K562 (cell line): ENCODE measurements at regions not wholly inside any gene's neighbourhood (a gene's known extent, or its start where the extent isn't known, plus 50 kb on each side); places are given as distances from the start of the nearest gene placed in this dataset.

ENCODE experiments used
- ATAC-seq: fragments of 200-7000 bp; cut with Tn5 transposase; 3 replicates; pipeline ENCODE4 v1.9.1; 2020; ENCODE audit warnings: moderate library complexity
- BruUV-seq: library from RNA; stranded (reverse); fragments of 400-500 nt; replicated peaks from 2 replicates; lab custom pipeline; 2021; lab: Mats Ljungman, UMichigan
- CTCF ChIA-PET: fragments of 300-600 bp; formaldehyde crosslinking; extraction: SDS; loops from one replicate; lab custom pipeline; 2021; ENCODE audit warnings: low intra/inter-chr PET ratio; lab: Yijun Ruan, JAX
- POLR2A ChIA-PET: fragments of 300-600, 350-650 bp; sonication (Branson Sonifier 250); formaldehyde crosslinking; extraction: SDS; loops from one replicate; lab custom pipeline; 2021; ENCODE audit warnings: antibody characterized with exemption, inconsistent platforms; lab: Yijun Ruan, JAX
- DNase-seq, 4 experiments: peaks; one replicate each; pipeline versions ENCODE4 v3.0.0 to v3.0.0-alpha.2; 2011 to 2018; ENCODE audit warnings: low spot score in 3 of 4, mixed read lengths in 3 of 4; ENCODE audit errors: extremely low read depth in 1 of 4
- FAIRE-seq: peaks from 2 replicates; lab custom pipeline; 2011; peaks lifted over from hg19 to GRCh38; lab: Jason Lieb, UNC
- H2AFZ ChIP-seq: 2 replicates; pipeline ENCODE4 v1.6.0; 2011; ENCODE audit warnings: low read depth, low read length, control low read depth, inconsistent platforms
- H3K27ac ChIP-seq: fragments of 200-600 bp; 3 replicates; pipeline ENCODE4 v1.8.0; 2011; ENCODE audit warnings: low read depth, mild to moderate bottlenecking, control low read depth, inconsistent platforms, low read length, moderate library complexity, mixed read lengths; ENCODE audit errors: extremely low read depth
- H3K27me3 ChIP-seq, 2 experiments: fragments of 300-600 bp in 1 of 2; 2 replicates in 1 of 2; 3 replicates in 1 of 2; pipeline versions ENCODE4 v1.6.0 to v1.8.0; 2011; ENCODE audit warnings: inconsistent platforms in 2 of 2, low read length in 2 of 2, mild to moderate bottlenecking in 1 of 2, mixed read lengths in 1 of 2, moderate library complexity in 1 of 2; ENCODE audit not compliant: control insufficient read depth in 2 of 2, insufficient read depth in 2 of 2
- H3K36me3 ChIP-seq: fragments of 300-600 bp; 3 replicates; pipeline ENCODE4 v1.8.0; 2011; ENCODE audit warnings: mild to moderate bottlenecking, low read length, inconsistent platforms; ENCODE audit not compliant: control insufficient read depth, insufficient read depth
- H3K4me1 ChIP-seq, 2 experiments: fragments of 200-600 bp in 1 of 2; replicated peaks in 1 of 2; 2 replicates in 1 of 2; 3 replicates in 1 of 2; pipeline versions ENCODE4 v1.5.1 to v1.8.0; 2011; ENCODE audit warnings: inconsistent platforms in 2 of 2, low read length in 2 of 2, mild to moderate bottlenecking in 1 of 2, mixed read lengths in 1 of 2, moderate library complexity in 1 of 2; ENCODE audit not compliant: control insufficient read depth in 2 of 2, insufficient read depth in 2 of 2
- H3K4me2 ChIP-seq: 2 replicates; pipeline ENCODE4 v1.6.1; 2011; ENCODE audit warnings: low read length, control low read depth, inconsistent platforms, mixed read lengths; ENCODE audit not compliant: insufficient read depth
- H3K4me3 ChIP-seq: fragments of 200-600 bp; sonication (generic), shearing (Covaris generic); 2 replicates; pipeline ENCODE4 v1.5.1; 2016; ENCODE audit warnings: control low read depth, inconsistent platforms
- H3K79me2 ChIP-seq: fragments of 200-600 bp; 3 replicates; pipeline ENCODE4 v1.8.0; 2011; ENCODE audit warnings: low read length, inconsistent platforms; ENCODE audit not compliant: control insufficient read depth, insufficient read depth
- H3K9ac ChIP-seq, 2 experiments: 2 replicates each; pipeline versions ENCODE4 v1.6.0 to v1.6.1; 2011; ENCODE audit warnings: low read depth in 2 of 2, low read length in 2 of 2, control low read depth in 1 of 2, inconsistent platforms in 1 of 2, mild to moderate bottlenecking in 1 of 2, mixed read lengths in 1 of 2; ENCODE audit not compliant: insufficient read depth in 1 of 2
- H3K9me1 ChIP-seq: one replicate; pipeline ENCODE4 v1.6.0; 2011; ENCODE audit warnings: inconsistent platforms, mild to moderate bottlenecking, low read length, moderate library complexity; ENCODE audit not compliant: control insufficient read depth, insufficient read depth
- H3K9me3 ChIP-seq: replicated peaks from 2 replicates; pipeline ENCODE4 v1.5.1; 2011; ENCODE audit warnings: low read depth, low read length, inconsistent platforms; ENCODE audit not compliant: control insufficient read depth, insufficient read depth
- H4K20me1 ChIP-seq: replicated peaks from 2 replicates; pipeline ENCODE4 v1.6.1; 2011; ENCODE audit warnings: low read length, inconsistent platforms, mixed read lengths; ENCODE audit not compliant: control insufficient read depth, insufficient read depth
- ATF3 ChIP-seq, 2 experiments: fragments of 450-650 bp in 1 of 2; sonication (generic) in 1 of 2; formaldehyde crosslinking in 1 of 2; IDR thresholded peaks in 1 of 2; conservative IDR thresholded peaks in 1 of 2; 2 replicates each; pipeline versions ENCODE4 v1.6.1 to v1.8.1; 2016 to 2023; ENCODE audit warnings: mild to moderate bottlenecking in 2 of 2, moderate library complexity in 2 of 2, inconsistent platforms in 1 of 2, missing genetic modification reagents in 1 of 2
- CEBPB ChIP-seq: fragments of 450-650 bp; IDR thresholded peaks from 2 replicates; pipeline ENCODE4 v1.6.1; 2016; ENCODE audit warnings: missing genetic modification characterization, missing compliant biosample characterization
- CEBPG ChIP-seq, 3 experiments: fragments of 200-800 bp in 1 of 3; sonication (Bioruptor generic) in 1 of 3; sonication (generic) in 1 of 3; formaldehyde crosslinking in 1 of 3; IDR thresholded peaks in 2 of 3; conservative IDR thresholded peaks in 1 of 3; 2 replicates each; pipeline versions ENCODE4 v1.6.1 to v1.8.0; 2016 to 2022; ENCODE audit warnings: missing compliant biosample characterization in 2 of 3, missing genetic modification characterization in 2 of 3, mild to moderate bottlenecking in 1 of 3, missing genetic modification reagents in 1 of 3
- MAZ ChIP-seq, 2 experiments: fragments of 450-650 bp in 1 of 2; sonication (generic) in 1 of 2; formaldehyde crosslinking; IDR thresholded peaks in 1 of 2; conservative IDR thresholded peaks in 1 of 2; 2 replicates each; pipeline versions ENCODE4 v1.4.0 to v1.5.0; 2020; ENCODE audit warnings: mild to moderate bottlenecking in 1 of 2, missing genetic modification reagents in 1 of 2
- RFX1 ChIP-seq: fragments of 450-650 bp; IDR thresholded peaks from 2 replicates; pipeline ENCODE4 v1.6.1; 2016; ENCODE audit warnings: mild to moderate bottlenecking, moderate library complexity
- ZSCAN32 ChIP-seq: fragments of 450-650 bp; formaldehyde crosslinking; IDR thresholded peaks from 2 replicates; pipeline ENCODE4 v1.4.0; 2020; ENCODE audit warnings: mild to moderate bottlenecking, moderate library complexity
- WGBS: fragments of 100-300 bp; shearing (Covaris generic); methylation state at CpG from one replicate; pipeline ENCODE4 v1.1.6; 2016; ENCODE audit warnings: low coverage, mixed read lengths; ENCODE audit not compliant: insufficient coverage; ENCODE audit errors: missing lambda C conversion rate; 5-methylcytosine and 5-hydroxymethylcytosine counted together
- in situ Hi-C: fragments of 300-500 bp; cut with MboI; formaldehyde crosslinking; loops from 4 replicates; pipeline ENCODE4 v1.15.0; 2018; ENCODE audit warnings: inconsistent platforms, mixed read lengths
- intact Hi-C: fragments of 100-400 bp; cut with micrococcal nuclease; formaldehyde crosslinking; loops from 2 replicates; pipeline ENCODE4 v1.14.2; 2022
- TF ChIP-seq, protein P1 (sequence below): fragments of 450-650 bp; formaldehyde crosslinking; IDR thresholded peaks from 2 replicates; pipeline ENCODE4 v1.4.0; 2022; ENCODE audit warnings: mild to moderate bottlenecking, moderate library complexity

DNA sequence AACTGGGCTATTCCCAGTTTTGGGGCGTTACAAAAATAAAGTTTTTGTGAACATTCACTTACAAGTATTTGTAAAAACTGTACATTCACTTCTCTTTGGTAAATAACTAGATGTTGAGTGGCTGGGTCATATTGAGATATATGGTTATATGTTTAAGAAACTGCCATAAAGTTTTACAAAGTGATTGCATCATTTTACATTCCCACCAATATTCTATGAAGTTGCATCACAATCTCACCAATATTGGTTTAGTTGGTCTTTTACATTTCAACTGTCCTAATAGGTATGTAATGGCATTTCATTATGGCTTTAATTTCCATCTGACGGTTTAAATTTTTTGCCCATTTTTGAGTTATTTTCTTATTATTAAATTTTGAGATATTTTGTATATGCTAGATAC is 251.7 kb upstream of the GNAI1 start:
- no peaks in the 10 kb centered on the region for H3K27me3 ChIP-seq
- no peak overlapping the region for H3K9ac ChIP-seq
- WGBS, result 5% methylated on average over 2 of the region's 2 CpGs
- DNase-seq (no peak), ATAC-seq (no peak), FAIRE-seq (no peak)
- in situ Hi-C loops (no loop called here), intact Hi-C loops (no loop called here)
- no peaks in the 10 kb centered on the region for H3K79me2 ChIP-seq
- H3K4me1 ChIP-seq, result no peaks in the 10 kb centered on the region
- H3K9me3 ChIP-seq, result no peaks in the 10 kb centered on the region
- H4K20me1 ChIP-seq, result no peaks in the 10 kb centered on the region
- POLR2A ChIA-PET, result no interaction called here
- no peak overlapping the region for H3K4me2 ChIP-seq
- H3K9me1 ChIP-seq, result no peaks in the 10 kb centered on the region
- H3K4me3 ChIP-seq, result no peak overlapping the region
- no TSS peak for BruUV-seq
- H3K27ac ChIP-seq, result no peak overlapping the region
- no peaks in the 10 kb centered on the region for H3K36me3 ChIP-seq
- CTCF ChIA-PET, result no interaction called here
- H2AFZ ChIP-seq, result no peak overlapping the region
- TF ChIP-seq CEBPG (CRISPR knock-in tag; IDR thresholded peaks at IDR 0.05) (no peak), CEBPG (tag; conservative IDR thresholded peaks at IDR 0.05 in 1 of 2, IDR thresholded peaks at IDR 0.05 in 1 of 2) (peak; percentile 55 to 88), CEBPB (tag) (peak; percentile 43; the same call in 1 of the 2 replicates), MAZ (CRISPR knock-in tag; conservative IDR thresholded peaks at IDR 0.05 in 1 of 2, IDR thresholded peaks at IDR 0.05 in 1 of 2) (no peak), ZSCAN32 (CRISPR knock-in tag) (peak; percentile 41; the same call in 1 of the 2 replicates), ATF3 (IDR thresholded peaks at IDR 0.05) (peak; percentile 58), ATF3 (CRISPR knock-in tag; conservative IDR thresholded peaks at IDR 0.05) (no peak), RFX1 (no peak)
- TF ChIP-seq, protein P1, sequence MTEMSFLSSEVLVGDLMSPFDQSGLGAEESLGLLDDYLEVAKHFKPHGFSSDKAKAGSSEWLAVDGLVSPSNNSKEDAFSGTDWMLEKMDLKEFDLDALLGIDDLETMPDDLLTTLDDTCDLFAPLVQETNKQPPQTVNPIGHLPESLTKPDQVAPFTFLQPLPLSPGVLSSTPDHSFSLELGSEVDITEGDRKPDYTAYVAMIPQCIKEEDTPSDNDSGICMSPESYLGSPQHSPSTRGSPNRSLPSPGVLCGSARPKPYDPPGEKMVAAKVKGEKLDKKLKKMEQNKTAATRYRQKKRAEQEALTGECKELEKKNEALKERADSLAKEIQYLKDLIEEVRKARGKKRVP (CRISPR knock-in tag), result peak; percentile 62; the same call in 1 of the 2 replicates
